AG09309 (cell line): ENCODE measurements at regions not wholly inside any gene's neighbourhood (a gene's known extent, or its start where the extent isn't known, plus 50 kb on each side); places are given as distances from the start of the nearest gene placed in this dataset.

Source experiments
- DNase-seq: peaks from one replicate; pipeline ENCODE4 v3.0.0-alpha.2; 2010; ENCODE audit warnings: low read depth
- H3K4me3 ChIP-seq: 2 replicates; pipeline ENCODE4 v1.5.1; 2011; ENCODE audit warnings: mild to moderate bottlenecking, low read depth, low read length, moderate library complexity; ENCODE audit not compliant: control insufficient read depth
- TF ChIP-seq, protein P1 (sequence below): IDR thresholded peaks from 2 replicates; pipeline ENCODE4 v1.5.1; 2011; ENCODE audit warnings: mild to moderate bottlenecking, low read depth, low read length, inconsistent platforms; ENCODE audit not compliant: insufficient read depth, control insufficient read depth; ENCODE audit errors: missing control alignments

DNA sequence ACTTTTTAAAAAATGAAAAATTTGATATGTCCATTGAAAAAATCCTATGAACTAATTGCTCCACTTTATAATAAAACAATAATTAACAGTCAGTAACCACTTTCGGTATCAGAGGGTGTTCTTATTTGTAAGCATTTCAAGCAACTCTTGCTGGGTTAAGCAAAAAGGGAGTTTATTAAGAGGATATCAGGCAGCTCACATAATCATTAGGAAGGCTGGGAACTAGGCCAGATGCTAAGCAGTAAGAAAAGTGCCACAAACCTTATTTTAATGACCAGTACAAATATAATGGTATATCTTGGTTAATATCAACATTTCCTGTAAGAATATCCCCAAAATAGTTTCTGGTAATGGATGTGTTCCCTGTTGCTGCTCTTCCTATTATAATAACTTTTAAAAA is 2618.3 kb upstream of the PCDH20 start:
- H3K4me3 ChIP-seq, result no peak overlapping the region
- DNase-seq, result no peak
- TF ChIP-seq, protein P1, sequence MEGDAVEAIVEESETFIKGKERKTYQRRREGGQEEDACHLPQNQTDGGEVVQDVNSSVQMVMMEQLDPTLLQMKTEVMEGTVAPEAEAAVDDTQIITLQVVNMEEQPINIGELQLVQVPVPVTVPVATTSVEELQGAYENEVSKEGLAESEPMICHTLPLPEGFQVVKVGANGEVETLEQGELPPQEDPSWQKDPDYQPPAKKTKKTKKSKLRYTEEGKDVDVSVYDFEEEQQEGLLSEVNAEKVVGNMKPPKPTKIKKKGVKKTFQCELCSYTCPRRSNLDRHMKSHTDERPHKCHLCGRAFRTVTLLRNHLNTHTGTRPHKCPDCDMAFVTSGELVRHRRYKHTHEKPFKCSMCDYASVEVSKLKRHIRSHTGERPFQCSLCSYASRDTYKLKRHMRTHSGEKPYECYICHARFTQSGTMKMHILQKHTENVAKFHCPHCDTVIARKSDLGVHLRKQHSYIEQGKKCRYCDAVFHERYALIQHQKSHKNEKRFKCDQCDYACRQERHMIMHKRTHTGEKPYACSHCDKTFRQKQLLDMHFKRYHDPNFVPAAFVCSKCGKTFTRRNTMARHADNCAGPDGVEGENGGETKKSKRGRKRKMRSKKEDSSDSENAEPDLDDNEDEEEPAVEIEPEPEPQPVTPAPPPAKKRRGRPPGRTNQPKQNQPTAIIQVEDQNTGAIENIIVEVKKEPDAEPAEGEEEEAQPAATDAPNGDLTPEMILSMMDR, result no peak

DNA sequence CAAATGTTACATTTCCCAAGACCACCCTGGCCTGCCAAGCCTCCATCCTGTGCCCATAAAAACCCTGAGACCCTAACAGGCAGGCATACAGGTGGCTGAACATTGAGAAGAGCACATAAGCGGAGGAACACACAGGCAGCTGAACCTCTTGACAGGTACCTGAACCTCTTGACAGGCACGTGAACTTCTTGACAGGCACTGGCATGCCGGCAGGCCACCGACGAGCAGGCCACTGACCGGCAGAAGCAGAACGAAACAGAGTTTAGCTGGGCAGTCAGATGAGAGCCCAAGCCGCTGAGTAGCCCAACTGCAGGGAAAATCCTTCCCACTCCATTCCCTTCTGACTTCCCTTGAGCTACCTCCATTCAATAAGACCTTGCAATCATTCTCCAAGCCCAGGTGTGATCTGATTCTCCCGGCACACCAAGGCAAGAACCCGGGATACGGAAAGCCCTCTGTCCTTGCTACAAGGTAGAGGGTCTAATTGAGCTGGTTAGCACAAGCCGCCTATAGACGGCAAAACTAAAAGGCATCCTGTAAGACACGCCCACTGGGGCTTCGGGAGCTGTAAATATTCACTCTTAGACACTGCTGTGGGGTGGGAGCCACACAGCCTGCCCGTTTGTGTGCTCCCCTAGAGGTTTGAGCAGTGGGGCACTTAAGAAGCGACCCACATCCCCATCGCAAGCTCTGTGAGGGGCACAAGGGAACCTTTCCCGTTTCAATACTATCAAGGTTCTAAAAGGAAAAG is 2613.9 kb upstream of the PCDH20 start:
- TF ChIP-seq, protein P1, result no peak
- H3K4me3 ChIP-seq, result no peak overlapping the region
- no peak for DNase-seq

DNA sequence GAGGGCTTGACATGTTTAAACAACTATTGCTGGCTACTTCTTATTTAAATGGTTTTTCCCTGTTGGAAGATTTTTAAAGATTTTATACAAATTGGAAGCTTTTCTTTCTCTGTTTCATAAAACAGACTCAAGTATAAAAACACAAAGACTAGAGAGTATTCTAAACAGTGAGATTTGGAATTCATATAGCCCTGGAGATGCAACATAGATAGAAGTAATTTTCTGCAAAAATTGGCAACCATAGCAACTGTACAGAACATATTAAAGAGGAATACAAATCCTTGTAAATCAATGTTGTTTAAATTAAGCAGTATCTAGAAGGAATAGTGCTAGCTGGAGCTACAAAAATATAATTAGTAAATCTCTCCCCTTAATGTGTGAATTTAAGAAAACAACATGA is 2612.9 kb upstream of the PCDH20 start:
- TF ChIP-seq, protein P1, result no peak
- H3K4me3 ChIP-seq, result no peak overlapping the region
- no peak for DNase-seq

DNA sequence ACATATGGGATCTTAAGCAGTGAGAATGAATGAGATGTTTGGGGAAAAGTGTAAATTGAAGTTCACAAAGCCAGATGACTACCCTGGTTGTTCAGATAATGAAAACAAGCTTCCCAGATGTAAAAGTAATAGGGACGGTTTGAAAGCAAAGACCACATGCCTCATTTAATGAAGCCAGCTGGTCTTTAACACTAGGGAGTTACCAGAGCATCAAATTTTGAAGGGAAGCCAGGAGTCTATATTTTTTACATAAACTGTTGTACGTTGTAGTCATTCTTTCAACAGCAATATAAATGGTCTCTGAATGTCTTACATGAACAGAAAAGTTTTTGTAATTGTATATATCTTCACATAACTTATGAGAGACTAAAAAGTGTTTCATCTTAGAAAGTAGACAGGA is 2604.5 kb upstream of the PCDH20 start:
- no peak for DNase-seq
- H3K4me3 ChIP-seq, result no peak overlapping the region
- TF ChIP-seq, protein P1, result no peak

DNA sequence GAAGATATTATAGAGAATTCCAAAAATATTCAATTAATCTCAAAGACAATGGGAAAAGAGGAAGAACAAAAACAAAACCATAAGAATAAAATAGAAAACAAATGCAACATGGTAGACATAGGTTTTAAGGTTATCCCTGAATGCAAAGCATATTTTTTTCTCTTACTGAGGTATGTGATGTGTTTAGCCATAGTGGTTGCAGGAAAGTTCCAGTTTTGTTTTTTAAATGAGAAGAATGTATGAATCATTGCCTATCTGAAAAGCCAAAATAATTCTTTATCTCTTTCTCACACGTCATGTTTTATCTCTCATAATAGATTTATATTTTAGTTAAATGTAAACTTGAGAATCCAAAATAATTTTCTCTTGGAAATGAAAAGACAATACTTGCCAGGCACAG is 2591.7 kb upstream of the PCDH20 start:
- no peak overlapping the region for H3K4me3 ChIP-seq
- no peak for DNase-seq
- TF ChIP-seq, protein P1, result no peak

DNA sequence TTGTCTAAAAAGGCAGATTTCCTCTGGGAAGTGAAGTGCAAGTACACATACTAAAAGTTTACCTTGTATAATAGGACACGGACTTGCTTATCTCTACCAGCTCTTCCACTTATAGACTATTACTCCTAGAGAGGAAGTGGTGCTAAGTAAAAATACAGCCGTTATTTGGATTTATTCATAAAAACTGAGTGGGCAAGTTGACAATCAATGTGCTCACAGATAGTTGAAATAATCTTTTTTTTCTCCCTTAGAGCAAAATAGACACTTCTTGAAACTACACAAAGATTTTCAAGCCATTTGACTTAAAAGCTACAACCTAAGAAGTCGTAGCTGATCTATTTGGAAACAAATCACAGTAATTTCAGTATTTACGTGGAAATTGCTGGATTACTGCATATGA is 2584.7 kb upstream of the PCDH20 start:
- no peak for DNase-seq
- TF ChIP-seq, protein P1, result no peak
- H3K4me3 ChIP-seq, result no peak overlapping the region

DNA sequence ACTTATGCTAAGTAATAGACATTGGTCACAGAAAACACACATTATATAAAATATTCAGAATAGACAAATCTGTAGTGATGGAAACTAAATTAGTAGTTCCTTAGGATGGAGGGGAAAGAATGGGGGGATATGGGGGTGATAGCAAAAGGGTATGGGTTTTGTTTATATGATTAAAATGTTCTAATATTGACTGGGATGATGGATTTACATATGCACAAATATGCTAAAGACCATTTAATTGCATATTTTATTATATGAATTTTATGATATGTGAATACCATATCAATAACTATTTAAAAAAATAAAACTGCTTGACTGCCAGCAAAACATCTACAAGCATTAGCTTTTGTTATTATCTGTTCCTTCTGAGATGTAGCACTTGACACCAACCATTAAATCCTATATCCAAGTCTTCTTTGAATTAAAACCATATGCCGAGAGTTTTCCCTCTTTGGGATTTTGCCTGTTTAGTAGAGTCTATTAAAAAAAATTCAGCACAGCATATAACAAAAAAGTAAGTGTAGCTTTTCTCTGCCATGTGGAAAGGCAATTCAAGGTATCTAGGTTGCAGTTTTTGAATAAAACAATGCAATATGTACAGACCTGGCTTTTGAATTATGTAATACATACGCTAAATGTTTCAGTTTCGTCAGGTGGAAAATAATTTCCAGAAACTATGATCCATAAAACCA is 2584.1 kb upstream of the PCDH20 start:
- DNase-seq, result no peak
- no peak overlapping the region for H3K4me3 ChIP-seq
- TF ChIP-seq, protein P1, result no peak
